HEK293 (cell line): ENCODE measurements at regions not wholly inside any gene's neighbourhood (a gene's known extent, or its start where the extent isn't known, plus 50 kb on each side); places are given as distances from the start of the nearest gene placed in this dataset.
A peak's percentile ranks its signal among the peaks of the same experiment; 100 is the strongest.

ENCODE experiments used
- GFI1B ChIP-seq: fragments of 450-650 bp; formaldehyde crosslinking; IDR thresholded peaks from 2 replicates; pipeline ENCODE4 v1.5.1; 2016; ENCODE audit warnings: missing biosample characterization, missing genetic modification characterization
- GLI2 ChIP-seq: fragments of 450-650 bp; formaldehyde crosslinking; IDR thresholded peaks from 2 replicates; pipeline ENCODE4; 2017; ENCODE audit warnings: missing biosample characterization, missing genetic modification characterization, low read depth, borderline replicate concordance
- OVOL3 ChIP-seq: fragments of 450-650 bp; formaldehyde crosslinking; IDR thresholded peaks from 2 replicates; pipeline ENCODE4 v1.5.1; 2016; ENCODE audit warnings: missing biosample characterization, missing genetic modification characterization
- ZBTB11 ChIP-seq: fragments of 450-650 bp; formaldehyde crosslinking; conservative IDR thresholded peaks from 2 replicates; pipeline ENCODE4 v1.5.1; 2016; ENCODE audit warnings: low read depth, missing biosample characterization, missing genetic modification characterization
- ZBTB26 ChIP-seq: fragments of 450-650 bp; formaldehyde crosslinking; optimal IDR thresholded peaks from 2 replicates; pipeline ENCODE3; 2016; ENCODE audit warnings: missing biosample characterization, mild to moderate bottlenecking, missing genetic modification characterization
- ZBTB6 ChIP-seq: fragments of 450-650 bp; formaldehyde crosslinking; IDR thresholded peaks from 2 replicates; pipeline ENCODE4 v1.5.1; 2017; ENCODE audit warnings: missing biosample characterization, missing genetic modification characterization
- ZNF148 ChIP-seq: fragments of 450-650 bp; formaldehyde crosslinking; IDR thresholded peaks from 2 replicates; pipeline ENCODE4 v1.5.0; 2017; ENCODE audit warnings: missing biosample characterization, missing genetic modification characterization, borderline replicate concordance
- ZNF16 ChIP-seq: fragments of 450-650 bp; formaldehyde crosslinking; IDR thresholded peaks from 2 replicates; pipeline ENCODE4 v1.5.1; 2016; ENCODE audit warnings: low read depth, missing biosample characterization, missing genetic modification characterization
- ZNF184 ChIP-seq: fragments of 450-650 bp; IDR thresholded peaks from 2 replicates; pipeline ENCODE4 v1.5.1; 2018; ENCODE audit warnings: missing biosample characterization, mild to moderate bottlenecking, missing genetic modification characterization
- ZNF239 ChIP-seq: fragments of 450-650 bp; formaldehyde crosslinking; IDR thresholded peaks from 2 replicates; pipeline ENCODE4 v1.5.1; 2016; ENCODE audit warnings: missing biosample characterization, missing genetic modification characterization
- ZNF292 ChIP-seq: fragments of 450-650 bp; formaldehyde crosslinking; IDR thresholded peaks from 2 replicates; pipeline ENCODE4 v1.5.1; 2016; ENCODE audit warnings: low read depth, missing biosample characterization, missing genetic modification characterization, borderline replicate concordance
- ZNF302 ChIP-seq: fragments of 450-650 bp; formaldehyde crosslinking; IDR thresholded peaks from 2 replicates; pipeline ENCODE4 v1.5.1; 2016; ENCODE audit warnings: missing biosample characterization, missing genetic modification characterization, low read depth
- ZNF391 ChIP-seq: fragments of 450-650 bp; formaldehyde crosslinking; IDR thresholded peaks from 2 replicates; pipeline ENCODE4 v1.5.1; 2016; ENCODE audit warnings: low read depth, missing biosample characterization, missing genetic modification characterization, borderline replicate concordance
- ZNF423 ChIP-seq: fragments of 450-650 bp; formaldehyde crosslinking; IDR thresholded peaks from 2 replicates; pipeline ENCODE4 v1.5.1; 2016; ENCODE audit warnings: missing biosample characterization, missing genetic modification characterization
- ZNF48 ChIP-seq: fragments of 450-650 bp; formaldehyde crosslinking; IDR thresholded peaks from 2 replicates; pipeline ENCODE4 v1.5.1; 2016; ENCODE audit warnings: missing biosample characterization, missing genetic modification characterization
- ZNF555 ChIP-seq: fragments of 450-650 bp; formaldehyde crosslinking; conservative IDR thresholded peaks from 2 replicates; pipeline ENCODE4 v1.5.1; 2017; ENCODE audit warnings: missing biosample characterization, mild to moderate bottlenecking, missing genetic modification characterization, inconsistent platforms
- ZNF558 ChIP-seq: fragments of 450-650 bp; formaldehyde crosslinking; IDR thresholded peaks from 2 replicates; pipeline ENCODE4 v1.5.1; 2016; ENCODE audit warnings: missing biosample characterization, missing genetic modification characterization
- ZNF624 ChIP-seq: fragments of 450-650 bp; formaldehyde crosslinking; IDR thresholded peaks from 2 replicates; pipeline ENCODE4 v1.5.1; 2017; ENCODE audit warnings: missing biosample characterization, missing genetic modification characterization
- ZNF639 ChIP-seq: fragments of 450-650 bp; formaldehyde crosslinking; IDR thresholded peaks from 2 replicates; pipeline ENCODE4 v1.5.1; 2016; ENCODE audit warnings: missing biosample characterization, missing genetic modification characterization
- ZNF692 ChIP-seq: fragments of 450-650 bp; formaldehyde crosslinking; IDR thresholded peaks from 2 replicates; pipeline ENCODE4 v1.5.1; 2016; ENCODE audit warnings: missing biosample characterization, missing genetic modification characterization
- TF ChIP-seq, protein P1 (sequence below): fragments of 450-650 bp; formaldehyde crosslinking; IDR thresholded peaks from 2 replicates; pipeline ENCODE4 v1.5.1; 2017; ENCODE audit warnings: missing biosample characterization, missing genetic modification characterization
- TF ChIP-seq, protein P2 (sequence below): fragments of 450-650 bp; formaldehyde crosslinking; IDR thresholded peaks from 2 replicates; pipeline ENCODE4 v1.5.1; 2016; ENCODE audit warnings: missing biosample characterization, missing genetic modification characterization

GRCh38 chr6:28757429-28758045 is 166.2 kb downstream of the TRIM27 start (continued):
- TF ChIP-seq ZNF624 (tag by site-specific recombination) (no peak), ZNF292 (tag by site-specific recombination) (no peak), ZNF423 (tag by site-specific recombination) (no peak), ZBTB6 (peak; percentile 96), ZNF558 (peak; percentile 61; the same call in 1 of the 2 replicates), ZNF148 (tag by site-specific recombination) (no peak), GLI2 (tag by site-specific recombination) (no peak), ZNF184 (peak; percentile 76), ZNF692 (peak; percentile 62), ZBTB26 (tag by site-specific recombination) (peak; percentile 21), GFI1B (tag by site-specific recombination) (no peak), ZNF48 (tag by site-specific recombination) (no peak), ZNF555 (tag by site-specific recombination) (no peak), ZNF639 (tag by site-specific recombination) (peak; percentile 75), ZNF239 (tag by site-specific recombination) (no peak), OVOL3 (tag by site-specific recombination) (no peak), ZNF302 (no peak; the same call in 1 of the 2 replicates), ZNF16 (tag by site-specific recombination) (no peak), ZBTB11 (no peak; the same call in 1 of the 2 replicates), ZNF391 (tag by site-specific recombination) (peak; percentile 67; the same call in 1 of the 2 replicates)
- TF ChIP-seq, protein P1, sequence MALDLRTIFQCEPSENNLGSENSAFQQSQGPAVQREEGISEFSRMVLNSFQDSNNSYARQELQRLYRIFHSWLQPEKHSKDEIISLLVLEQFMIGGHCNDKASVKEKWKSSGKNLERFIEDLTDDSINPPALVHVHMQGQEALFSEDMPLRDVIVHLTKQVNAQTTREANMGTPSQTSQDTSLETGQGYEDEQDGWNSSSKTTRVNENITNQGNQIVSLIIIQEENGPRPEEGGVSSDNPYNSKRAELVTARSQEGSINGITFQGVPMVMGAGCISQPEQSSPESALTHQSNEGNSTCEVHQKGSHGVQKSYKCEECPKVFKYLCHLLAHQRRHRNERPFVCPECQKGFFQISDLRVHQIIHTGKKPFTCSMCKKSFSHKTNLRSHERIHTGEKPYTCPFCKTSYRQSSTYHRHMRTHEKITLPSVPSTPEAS (tag by site-specific recombination): no peak
- TF ChIP-seq, protein P2, sequence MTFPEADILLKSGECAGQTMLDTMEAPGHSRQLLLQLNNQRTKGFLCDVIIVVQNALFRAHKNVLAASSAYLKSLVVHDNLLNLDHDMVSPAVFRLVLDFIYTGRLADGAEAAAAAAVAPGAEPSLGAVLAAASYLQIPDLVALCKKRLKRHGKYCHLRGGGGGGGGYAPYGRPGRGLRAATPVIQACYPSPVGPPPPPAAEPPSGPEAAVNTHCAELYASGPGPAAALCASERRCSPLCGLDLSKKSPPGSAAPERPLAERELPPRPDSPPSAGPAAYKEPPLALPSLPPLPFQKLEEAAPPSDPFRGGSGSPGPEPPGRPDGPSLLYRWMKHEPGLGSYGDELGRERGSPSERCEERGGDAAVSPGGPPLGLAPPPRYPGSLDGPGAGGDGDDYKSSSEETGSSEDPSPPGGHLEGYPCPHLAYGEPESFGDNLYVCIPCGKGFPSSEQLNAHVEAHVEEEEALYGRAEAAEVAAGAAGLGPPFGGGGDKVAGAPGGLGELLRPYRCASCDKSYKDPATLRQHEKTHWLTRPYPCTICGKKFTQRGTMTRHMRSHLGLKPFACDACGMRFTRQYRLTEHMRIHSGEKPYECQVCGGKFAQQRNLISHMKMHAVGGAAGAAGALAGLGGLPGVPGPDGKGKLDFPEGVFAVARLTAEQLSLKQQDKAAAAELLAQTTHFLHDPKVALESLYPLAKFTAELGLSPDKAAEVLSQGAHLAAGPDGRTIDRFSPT (tag by site-specific recombination): no peak
